Mesendoderm (in vitro differentiated cells): ENCODE measurements at regions not wholly inside any gene's neighbourhood (a gene's known extent, or its start where the extent isn't known, plus 50 kb on each side); places are given as distances from the start of the nearest gene placed in this dataset.

Experiments used
- DNase-seq: peaks from one replicate; pipeline ENCODE4 v3.0.0; 2013
- H2AK5ac ChIP-seq: 2 replicates; pipeline ENCODE4 v1.6.1; 2013; ENCODE audit warnings: low read length, inconsistent platforms
- H2BK120ac ChIP-seq: 2 replicates; pipeline ENCODE4 v1.6.1; 2013; ENCODE audit warnings: low read depth, mild to moderate bottlenecking, low read length, moderate library complexity, mixed read lengths
- H2BK15ac ChIP-seq: replicated peaks from 2 replicates; pipeline ENCODE4 v1.6.1; 2013; ENCODE audit warnings: low read depth, mild to moderate bottlenecking, moderate library complexity
- H2BK5ac ChIP-seq: 2 replicates; pipeline ENCODE4 v1.6.1; 2013; ENCODE audit warnings: low read length, inconsistent platforms
- H3K18ac ChIP-seq: 2 replicates; pipeline ENCODE4 v1.6.1; 2013; ENCODE audit warnings: mild to moderate bottlenecking, low read length, mixed read lengths
- H3K23ac ChIP-seq: one replicate; pipeline ENCODE4 v1.6.1; 2013; ENCODE audit warnings: low read length
- H3K27ac ChIP-seq: 2 replicates; pipeline ENCODE4 v1.5.1; 2013; ENCODE audit warnings: low read depth, mild to moderate bottlenecking, inconsistent platforms, low read length, moderate library complexity
- H3K27me3 ChIP-seq: 2 replicates; pipeline ENCODE4 v1.6.1; 2013; ENCODE audit warnings: low read length, control low read depth, mild to moderate bottlenecking, inconsistent platforms; ENCODE audit not compliant: insufficient read depth, poor library complexity
- H3K36me3 ChIP-seq: 2 replicates; pipeline ENCODE4 v1.6.1; 2013; ENCODE audit warnings: low read length, inconsistent platforms; ENCODE audit not compliant: control insufficient read depth, insufficient read depth
- H3K4ac ChIP-seq: one replicate; pipeline ENCODE4 v1.6.1; 2013; ENCODE audit warnings: low read depth, mild to moderate bottlenecking, low read length, moderate library complexity
- H3K4me1 ChIP-seq: 2 replicates; pipeline ENCODE4 v1.6.1; 2013; ENCODE audit warnings: low read depth, low read length, inconsistent platforms; ENCODE audit not compliant: control insufficient read depth
- H3K4me2 ChIP-seq: 2 replicates; pipeline ENCODE4 v1.6.1; 2013; ENCODE audit warnings: low read length
- H3K4me3 ChIP-seq: 2 replicates; pipeline ENCODE4 v1.5.1; 2013; ENCODE audit warnings: mild to moderate bottlenecking, low read length
- H3K56ac ChIP-seq: one replicate; pipeline ENCODE4 v1.6.1; 2013; ENCODE audit warnings: low read length
- H3K79me1 ChIP-seq: 2 replicates; pipeline ENCODE4 v1.6.1; 2013; ENCODE audit warnings: low read length, inconsistent platforms
- H3K79me2 ChIP-seq: 2 replicates; pipeline ENCODE4 v1.6.1; 2013; ENCODE audit warnings: mild to moderate bottlenecking, low read length; ENCODE audit not compliant: control insufficient read depth, insufficient read depth
- H3K9ac ChIP-seq: 2 replicates; pipeline ENCODE4 v1.6.1; 2013; ENCODE audit warnings: low read length, inconsistent platforms
- H4K5ac ChIP-seq: one replicate; pipeline ENCODE4 v1.6.1; 2013; ENCODE audit warnings: low read length
- H4K8ac ChIP-seq: one replicate; pipeline ENCODE4 v1.6.1; 2013; ENCODE audit warnings: low read depth, mild to moderate bottlenecking, control low read depth, low read length, moderate library complexity
- WGBS: extraction: QIAGEN DNeasy Blood & Tissue Kit; methylation state at CpG from one replicate; pipeline ENCODE4 v1.1.7; 2013; ENCODE audit warnings: low lambda C conversion rate, missing lambda C conversion rate; ENCODE audit not compliant: insufficient coverage; ENCODE audit errors: extremely low coverage; 5-methylcytosine and 5-hydroxymethylcytosine counted together

GRCh38 chr13:99855526-99856420 is 115.8 kb downstream of the ZIC5 start:
- no peak overlapping the region for H4K5ac ChIP-seq
- H2AK5ac ChIP-seq: no peak overlapping the region
- no peak overlapping the region for H3K9ac ChIP-seq
- no peaks in the 10 kb centered on the region for H3K79me1 ChIP-seq
- no peak overlapping the region for H3K4me3 ChIP-seq
- H3K4me2 ChIP-seq: no peak overlapping the region
- no peaks in the 10 kb centered on the region for H3K4me1 ChIP-seq
- H3K18ac ChIP-seq: no peak overlapping the region
- no peak for DNase-seq
- no peaks in the 10 kb centered on the region for H3K79me2 ChIP-seq
- no peak overlapping the region for H3K23ac ChIP-seq
- H2BK120ac ChIP-seq: no peak overlapping the region
- H4K8ac ChIP-seq: no peak overlapping the region
- no peak overlapping the region for H2BK15ac ChIP-seq
- H3K56ac ChIP-seq: peak overlapping the region; percentile 26
- H3K27me3 ChIP-seq: no peaks in the 10 kb centered on the region
- no peak overlapping the region for H3K27ac ChIP-seq
- no peak overlapping the region for H3K4ac ChIP-seq
- H2BK5ac ChIP-seq: no peak overlapping the region
- WGBS: 100% methylated on average over 1 of the region's 9 CpGs
- no peaks in the 10 kb centered on the region for H3K36me3 ChIP-seq

GRCh38 chr13:99854366-99854765 is 117.2 kb downstream of the ZIC5 start:
- H2BK15ac ChIP-seq: no peak overlapping the region
- no peaks in the 10 kb centered on the region for H3K79me1 ChIP-seq
- no peak overlapping the region for H3K4ac ChIP-seq
- no peak overlapping the region for H2BK120ac ChIP-seq
- no CpG with 5 or more reads among the region's 13 CpGs for WGBS
- no peaks in the 10 kb centered on the region for H3K27me3 ChIP-seq
- H3K23ac ChIP-seq: no peak overlapping the region
- H3K56ac ChIP-seq: no peak overlapping the region
- no peak overlapping the region for H3K4me2 ChIP-seq
- no peak overlapping the region for H4K5ac ChIP-seq
- no peaks in the 10 kb centered on the region for H3K79me2 ChIP-seq
- H3K27ac ChIP-seq: no peak overlapping the region
- no peak overlapping the region for H4K8ac ChIP-seq
- no peaks in the 10 kb centered on the region for H3K4me1 ChIP-seq
- H3K18ac ChIP-seq: no peak overlapping the region
- no peak for DNase-seq
- no peak overlapping the region for H3K4me3 ChIP-seq
- H3K36me3 ChIP-seq: no peaks in the 10 kb centered on the region
- H2BK5ac ChIP-seq: no peak overlapping the region
- no peak overlapping the region for H3K9ac ChIP-seq
- no peak overlapping the region for H2AK5ac ChIP-seq

GRCh38 chr13:99847318-99847750 is 124.2 kb downstream of the ZIC5 start:
- no CpG with 5 or more reads among the region's 10 CpGs for WGBS

GRCh38 chr13:99845161-99845874 is 126.2 kb downstream of the ZIC5 start:
- no peak overlapping the region for H3K4me3 ChIP-seq
- DNase-seq: no peak
- H4K8ac ChIP-seq: no peak overlapping the region
- H3K9ac ChIP-seq: no peak overlapping the region
- H3K27me3 ChIP-seq: no peaks in the 10 kb centered on the region
- H2BK5ac ChIP-seq: no peak overlapping the region
- H2AK5ac ChIP-seq: no peak overlapping the region
- H3K23ac ChIP-seq: no peak overlapping the region
- no peak overlapping the region for H2BK15ac ChIP-seq
- no peaks in the 10 kb centered on the region for H3K4me1 ChIP-seq
- no peaks in the 10 kb centered on the region for H3K79me1 ChIP-seq
- H3K79me2 ChIP-seq: no peaks in the 10 kb centered on the region
- WGBS: no CpG with 5 or more reads among the region's 29 CpGs
- H3K56ac ChIP-seq: no peak overlapping the region
- no peak overlapping the region for H2BK120ac ChIP-seq
- no peaks in the 10 kb centered on the region for H3K36me3 ChIP-seq
- H3K27ac ChIP-seq: no peak overlapping the region
- no peak overlapping the region for H3K18ac ChIP-seq
- H4K5ac ChIP-seq: no peak overlapping the region
- no peak overlapping the region for H3K4me2 ChIP-seq
- no peak overlapping the region for H3K4ac ChIP-seq

More at GRCh38 chr13:99847318-99847750, 124.2 kb downstream of the ZIC5 start:
- Histone ChIP-seq H2BK5ac (no peak overlapping the region), H3K27ac (no peak overlapping the region), H4K8ac (no peak overlapping the region), H3K56ac (no peak overlapping the region), H2AK5ac (no peak overlapping the region), H3K79me2 (no peaks in the 10 kb centered on the region), H3K9ac (no peak overlapping the region), H3K4me2 (no peak overlapping the region), H3K27me3 (no peaks in the 10 kb centered on the region), H3K36me3 (no peaks in the 10 kb centered on the region), H2BK15ac (no peak overlapping the region), H4K5ac (no peak overlapping the region), H3K79me1 (no peaks in the 10 kb centered on the region), H3K18ac (no peak overlapping the region), H3K4ac (no peak overlapping the region), H2BK120ac (no peak overlapping the region), H3K23ac (no peak overlapping the region), H3K4me3 (no peak overlapping the region), H3K4me1 (no peaks in the 10 kb centered on the region)
- DNase-seq: no peak

DNA sequence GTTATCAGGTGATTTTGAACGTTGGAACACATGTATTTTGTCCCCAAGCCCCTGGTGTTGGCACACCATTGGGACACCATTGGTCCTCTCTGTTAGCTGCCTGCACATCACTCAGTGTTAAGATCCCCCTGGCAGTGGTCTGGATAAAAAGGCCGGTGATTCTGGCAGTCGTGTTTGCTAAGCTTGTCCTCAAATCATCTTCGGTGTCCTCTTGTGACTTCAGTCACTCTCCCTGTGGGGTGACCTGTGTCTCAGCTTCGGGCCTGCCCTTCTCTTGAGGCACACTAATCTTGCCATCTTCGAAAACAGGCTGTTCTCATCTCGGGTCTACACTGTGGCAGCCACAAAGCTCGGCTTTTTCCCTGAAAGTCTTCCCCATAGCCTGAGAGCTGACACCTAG is 127.1 kb downstream of the ZIC5 start:
- no peaks in the 10 kb centered on the region for H3K36me3 ChIP-seq
- H3K56ac ChIP-seq: no peak overlapping the region
- H3K18ac ChIP-seq: no peak overlapping the region
- no peak overlapping the region for H3K4me3 ChIP-seq
- H2AK5ac ChIP-seq: no peak overlapping the region
- no peaks in the 10 kb centered on the region for H3K79me1 ChIP-seq
- no peak overlapping the region for H4K8ac ChIP-seq
- no peak overlapping the region for H4K5ac ChIP-seq
- no peaks in the 10 kb centered on the region for H3K27me3 ChIP-seq
- H2BK15ac ChIP-seq: no peak overlapping the region
- no peak overlapping the region for H3K9ac ChIP-seq
- no peak for DNase-seq
- no peaks in the 10 kb centered on the region for H3K79me2 ChIP-seq
- no peak overlapping the region for H3K23ac ChIP-seq
- H3K27ac ChIP-seq: no peak overlapping the region
- no CpG with 5 or more reads among the region's 8 CpGs for WGBS
- no peak overlapping the region for H2BK120ac ChIP-seq
- H3K4ac ChIP-seq: no peak overlapping the region
- H3K4me2 ChIP-seq: no peak overlapping the region
- no peak overlapping the region for H2BK5ac ChIP-seq
- no peaks in the 10 kb centered on the region for H3K4me1 ChIP-seq
